Nephron progenitor cell (in vitro differentiated cells): ENCODE measurements at regions not wholly inside any gene's neighbourhood (a gene's known extent, or its start where the extent isn't known, plus 50 kb on each side); places are given as distances from the start of the nearest gene placed in this dataset.
"Not testable (repeated sequence)": the region's sequence is repeated elsewhere in the genome, so short reads cannot be mapped to it uniquely, and the experiment has no call there.

ENCODE experiments used
- DNase-seq: peaks from one replicate; pipeline ENCODE4 v3.0.0; 2021
- H3K27ac Mint-ChIP-seq: 2 replicates; pipeline ENCODE4 v1.8.0; 2021; ENCODE audit warnings: mild to moderate bottlenecking, moderate library complexity, mixed read lengths
- H3K27me3 Mint-ChIP-seq: 2 replicates; pipeline ENCODE4 v1.8.0; 2021; ENCODE audit warnings: mild to moderate bottlenecking, low read depth, mixed read lengths; ENCODE audit not compliant: poor library complexity
- H3K36me3 Mint-ChIP-seq: 2 replicates; pipeline ENCODE4 v1.8.0; 2021; ENCODE audit warnings: low read depth, mixed read lengths
- H3K4me1 Mint-ChIP-seq: 2 replicates; pipeline ENCODE4 v1.8.0; 2021; ENCODE audit warnings: mixed read lengths
- H3K4me3 Mint-ChIP-seq: 2 replicates; pipeline ENCODE4 v1.8.0; 2021; ENCODE audit warnings: mild to moderate bottlenecking, moderate library complexity, mixed read lengths
- H3K9me3 Mint-ChIP-seq: 2 replicates; pipeline ENCODE4 v1.8.0; 2021; ENCODE audit warnings: mild to moderate bottlenecking, moderate library complexity, mixed read lengths
- TF ChIP-seq, protein P1 (sequence below): fragments of 200-600 bp; sonication (generic); IDR thresholded peaks from 2 replicates; pipeline ENCODE4 v1.5.0; 2021; ENCODE audit warnings: antibody characterized with exemption

DNA sequence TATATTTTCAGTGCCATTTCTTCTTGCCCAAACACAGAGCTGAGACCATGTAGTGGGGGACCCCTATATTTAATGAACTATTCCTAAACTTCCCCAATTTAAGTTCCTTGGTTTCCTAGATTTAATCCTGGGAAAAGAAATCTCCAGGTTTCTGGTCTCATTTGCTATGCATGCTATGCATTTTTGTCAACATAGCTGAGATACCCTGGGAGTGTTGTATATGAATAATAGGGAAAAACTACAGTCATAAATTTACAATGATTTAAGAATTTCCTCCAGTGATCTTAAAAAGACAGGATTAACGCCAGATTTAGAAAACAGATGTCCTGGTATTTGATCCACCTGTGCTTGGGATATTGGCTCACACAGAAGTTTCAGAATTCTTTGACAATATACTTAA, 136.8 kb upstream of the RAPGEF2 start:
- Mint-ChIP-seq H3K27ac (no peak overlapping the region), H3K4me3 (no peak overlapping the region), H3K36me3 (no peaks in the 10 kb centered on the region), H3K9me3 (no peaks in the 10 kb centered on the region), H3K4me1 (peaks cover 8% of the 10 kb centered on the region), H3K27me3 (peaks cover 3% of the 10 kb centered on the region)
- TF ChIP-seq, protein P1, sequence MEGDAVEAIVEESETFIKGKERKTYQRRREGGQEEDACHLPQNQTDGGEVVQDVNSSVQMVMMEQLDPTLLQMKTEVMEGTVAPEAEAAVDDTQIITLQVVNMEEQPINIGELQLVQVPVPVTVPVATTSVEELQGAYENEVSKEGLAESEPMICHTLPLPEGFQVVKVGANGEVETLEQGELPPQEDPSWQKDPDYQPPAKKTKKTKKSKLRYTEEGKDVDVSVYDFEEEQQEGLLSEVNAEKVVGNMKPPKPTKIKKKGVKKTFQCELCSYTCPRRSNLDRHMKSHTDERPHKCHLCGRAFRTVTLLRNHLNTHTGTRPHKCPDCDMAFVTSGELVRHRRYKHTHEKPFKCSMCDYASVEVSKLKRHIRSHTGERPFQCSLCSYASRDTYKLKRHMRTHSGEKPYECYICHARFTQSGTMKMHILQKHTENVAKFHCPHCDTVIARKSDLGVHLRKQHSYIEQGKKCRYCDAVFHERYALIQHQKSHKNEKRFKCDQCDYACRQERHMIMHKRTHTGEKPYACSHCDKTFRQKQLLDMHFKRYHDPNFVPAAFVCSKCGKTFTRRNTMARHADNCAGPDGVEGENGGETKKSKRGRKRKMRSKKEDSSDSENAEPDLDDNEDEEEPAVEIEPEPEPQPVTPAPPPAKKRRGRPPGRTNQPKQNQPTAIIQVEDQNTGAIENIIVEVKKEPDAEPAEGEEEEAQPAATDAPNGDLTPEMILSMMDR: no peak
- DNase-seq: no peak

DNA sequence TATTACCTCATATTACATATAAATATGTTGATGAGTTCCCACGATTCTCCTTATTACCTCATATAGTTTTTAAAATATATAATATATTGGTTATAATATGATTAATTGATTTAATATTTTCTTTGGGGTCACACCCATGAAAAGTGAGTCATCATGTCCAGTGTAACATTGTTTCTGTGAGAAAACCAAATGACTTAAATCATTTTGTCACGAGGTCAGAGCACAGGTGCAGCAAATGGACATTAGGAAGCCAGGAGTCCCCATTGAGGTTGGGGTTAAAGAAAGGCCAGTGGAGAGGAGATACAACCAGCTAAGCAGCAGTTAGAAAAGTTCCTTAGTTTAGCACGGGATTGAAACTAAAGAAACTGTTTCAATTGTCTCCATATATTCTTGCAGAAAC, 133.9 kb upstream of the RAPGEF2 start:
- Mint-ChIP-seq H3K4me1 (peaks cover 8% of the 10 kb centered on the region), H3K36me3 (no peaks in the 10 kb centered on the region), H3K27me3 (peaks cover 3% of the 10 kb centered on the region), H3K9me3 (no peaks in the 10 kb centered on the region), H3K27ac (no peak overlapping the region), H3K4me3 (no peak overlapping the region)
- TF ChIP-seq, protein P1: no peak
- no peak for DNase-seq

GRCh38 chr4:158970812-158971211, 132.1 kb upstream of the RAPGEF2 start:
- TF ChIP-seq, protein P1: no peak
- Mint-ChIP-seq H3K4me1 (peaks cover 8% of the 10 kb centered on the region), H3K9me3 (no peaks in the 10 kb centered on the region), H3K27me3 (peaks cover 3% of the 10 kb centered on the region), H3K36me3 (no peaks in the 10 kb centered on the region), H3K27ac (no peak overlapping the region), H3K4me3 (no peak overlapping the region)
- no peak for DNase-seq

DNA sequence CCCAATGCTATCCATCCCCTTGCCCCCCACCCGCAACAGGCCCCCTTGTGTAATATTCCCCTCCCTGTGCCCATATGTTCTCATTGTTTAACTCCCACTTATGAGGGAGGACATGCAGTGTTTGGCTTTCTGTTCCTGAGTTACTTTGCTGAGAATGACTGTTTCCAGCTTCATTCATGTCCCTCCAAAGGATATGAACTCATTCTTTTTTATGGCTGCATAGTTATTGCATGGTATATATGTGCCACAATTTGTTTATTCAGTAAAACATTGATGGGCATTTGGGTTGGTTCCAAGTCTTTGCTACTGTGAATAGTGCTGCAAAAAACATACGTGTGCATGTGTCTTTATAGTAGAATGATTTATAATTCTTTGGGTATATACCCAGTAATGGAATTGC, 128.4 kb upstream of the RAPGEF2 start:
- not testable (repeated sequence) for H3K4me1 Mint-ChIP-seq, H3K4me3 Mint-ChIP-seq, H3K36me3 Mint-ChIP-seq, DNase-seq, H3K27me3 Mint-ChIP-seq, H3K27ac Mint-ChIP-seq
- H3K9me3 Mint-ChIP-seq: peaks cover 19% of the 10 kb centered on the region

GRCh38 chr4:158980711-158981110, 122.2 kb upstream of the RAPGEF2 start:
- DNase-seq, H3K4me3 Mint-ChIP-seq, H3K27ac Mint-ChIP-seq, H3K4me1 Mint-ChIP-seq, H3K27me3 Mint-ChIP-seq, H3K36me3 Mint-ChIP-seq: not testable (repeated sequence)
- peaks cover 32% of the 10 kb centered on the region for H3K9me3 Mint-ChIP-seq

DNA sequence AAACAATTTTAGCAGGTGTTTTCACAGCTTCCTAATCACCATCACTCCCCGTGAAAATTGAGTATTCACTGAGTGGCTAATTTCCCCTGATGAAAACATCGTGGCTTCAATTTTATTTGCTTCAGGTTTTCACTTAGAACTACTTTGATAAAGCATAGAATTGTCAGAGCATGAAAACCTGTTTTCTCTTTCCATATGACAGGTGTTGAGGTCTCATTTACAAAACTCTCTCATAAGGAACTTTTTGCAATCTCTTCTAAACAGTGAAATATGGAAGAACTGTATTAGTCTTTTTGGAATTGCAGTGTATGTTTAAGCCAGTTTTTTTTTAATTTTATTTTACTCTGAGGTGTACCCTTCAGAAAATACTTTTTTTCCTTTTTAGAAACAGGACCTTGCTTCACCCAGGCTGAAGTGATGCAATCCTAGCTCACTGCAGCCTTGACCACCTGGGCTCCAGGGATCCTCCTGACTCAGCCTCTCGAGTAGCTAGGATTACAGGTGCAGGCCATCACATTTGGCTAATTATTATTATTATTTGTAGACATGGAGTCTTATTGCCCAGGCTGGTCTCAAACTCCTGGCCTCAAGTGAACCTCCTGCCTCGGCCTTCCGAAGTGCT, 111.2 kb upstream of the RAPGEF2 start:
- H3K4me3 Mint-ChIP-seq: no peak overlapping the region
- H3K9me3 Mint-ChIP-seq: peaks cover 22% of the 10 kb centered on the region
- TF ChIP-seq, protein P1: no peak
- H3K4me1 Mint-ChIP-seq: no peaks in the 10 kb centered on the region
- no peaks in the 10 kb centered on the region for H3K27me3 Mint-ChIP-seq
- H3K36me3 Mint-ChIP-seq: no peaks in the 10 kb centered on the region
- DNase-seq: no peak
- no peak overlapping the region for H3K27ac Mint-ChIP-seq

- no peak for DNase-seq
- Mint-ChIP-seq H3K4me3 (no peak overlapping the region), H3K27me3 (no peaks in the 10 kb centered on the region), H3K36me3 (no peaks in the 10 kb centered on the region), H3K9me3 (peaks cover 12% of the 10 kb centered on the region), H3K27ac (no peak overlapping the region), H3K4me1 (no peaks in the 10 kb centered on the region)
- TF ChIP-seq, protein P1: no peak
These were observed 109.0 kb upstream of the RAPGEF2 start for GRCh38 chr4:158993891-158994290.
